Panc1 (cell line): ENCODE measurements at regions not wholly inside any gene's neighbourhood (a gene's known extent, or its start where the extent isn't known, plus 50 kb on each side); places are given as distances from the start of the nearest gene placed in this dataset.

Source experiments
- POLR2AphosphoS5 ChIP-seq: IDR thresholded peaks from 2 replicates; pipeline ENCODE4 v1.6.1; 2012; ENCODE audit warnings: mild to moderate bottlenecking, low read depth, low read length, moderate library complexity
- SIN3A ChIP-seq: IDR thresholded peaks from 2 replicates; pipeline ENCODE4 v1.6.1; 2012; ENCODE audit warnings: low read depth, mild to moderate bottlenecking, low read length, moderate library complexity, borderline replicate concordance; ENCODE audit not compliant: insufficient read depth
- TCF7L2 ChIP-seq: IDR thresholded peaks from 2 replicates; pipeline ENCODE4 v1.6.1; 2011; ENCODE audit warnings: mild to moderate bottlenecking, low read depth, low read length, inconsistent platforms
- TF ChIP-seq, protein P1 (sequence below): fragments of 450-650 bp; IDR thresholded peaks from 2 replicates; pipeline ENCODE4 v1.5.1; 2017; ENCODE audit warnings: mild to moderate bottlenecking

DNA sequence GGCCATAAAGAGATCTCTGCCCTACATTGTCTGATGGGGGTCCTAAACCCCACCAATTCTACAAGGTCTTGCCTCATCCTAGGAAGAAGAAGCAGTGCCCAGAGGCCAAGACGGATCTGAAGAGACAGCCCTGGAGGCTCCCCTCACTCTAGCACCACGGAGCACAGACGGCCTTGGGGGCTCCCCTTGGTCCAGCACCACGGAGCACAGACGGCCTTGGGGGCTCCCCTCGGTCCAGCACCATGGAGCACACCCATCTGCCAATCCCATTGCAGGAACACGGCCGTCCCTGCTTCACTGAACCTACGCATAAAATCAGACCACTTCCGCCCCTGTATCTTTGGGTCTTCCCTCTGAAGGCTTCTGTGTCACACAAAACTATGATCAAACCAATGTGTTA lies 215.1 kb upstream of the SALL3 start:
- TF ChIP-seq, protein P1, sequence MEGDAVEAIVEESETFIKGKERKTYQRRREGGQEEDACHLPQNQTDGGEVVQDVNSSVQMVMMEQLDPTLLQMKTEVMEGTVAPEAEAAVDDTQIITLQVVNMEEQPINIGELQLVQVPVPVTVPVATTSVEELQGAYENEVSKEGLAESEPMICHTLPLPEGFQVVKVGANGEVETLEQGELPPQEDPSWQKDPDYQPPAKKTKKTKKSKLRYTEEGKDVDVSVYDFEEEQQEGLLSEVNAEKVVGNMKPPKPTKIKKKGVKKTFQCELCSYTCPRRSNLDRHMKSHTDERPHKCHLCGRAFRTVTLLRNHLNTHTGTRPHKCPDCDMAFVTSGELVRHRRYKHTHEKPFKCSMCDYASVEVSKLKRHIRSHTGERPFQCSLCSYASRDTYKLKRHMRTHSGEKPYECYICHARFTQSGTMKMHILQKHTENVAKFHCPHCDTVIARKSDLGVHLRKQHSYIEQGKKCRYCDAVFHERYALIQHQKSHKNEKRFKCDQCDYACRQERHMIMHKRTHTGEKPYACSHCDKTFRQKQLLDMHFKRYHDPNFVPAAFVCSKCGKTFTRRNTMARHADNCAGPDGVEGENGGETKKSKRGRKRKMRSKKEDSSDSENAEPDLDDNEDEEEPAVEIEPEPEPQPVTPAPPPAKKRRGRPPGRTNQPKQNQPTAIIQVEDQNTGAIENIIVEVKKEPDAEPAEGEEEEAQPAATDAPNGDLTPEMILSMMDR = no peak
- TF ChIP-seq SIN3A = no peak
- no peak for TF ChIP-seq POLR2AphosphoS5
- no peak for TF ChIP-seq TCF7L2
